Natural killer cell treated with Interleukin-12 subunit alpha and Interleukin-12 subunit beta and Interleukin-15 and Interleukin-18, amount 100 ng/mL, for 72 hours (primary cell): ENCODE measurements at regions not wholly inside any gene's neighbourhood (a gene's known extent, or its start where the extent isn't known, plus 50 kb on each side); places are given as distances from the start of the nearest gene placed in this dataset.
A peak's percentile ranks its signal among the peaks of the same experiment; 100 is the strongest.

Source experiments
- ATAC-seq, 2 donors: fragments of 150-1000 bp; cut with Tn5 transposase in 1 of 2; sonication (Bioruptor Pico), chemical (Tn5 transposase) in 1 of 2; 2 replicates each; pipeline ENCODE4 v1.10.0; 2021
- DNase-seq: peaks from one replicate; pipeline ENCODE4 v3.0.0; 2022; ENCODE audit warnings: low spot score
- H3K27ac Mint-ChIP-seq, 2 donors: 1 replicate in 1 of 2; 2 replicates in 1 of 2; pipeline ENCODE4 v1.8.0; 2022; ENCODE audit warnings: mixed read lengths in 2 of 2, mild to moderate bottlenecking in 1 of 2, moderate library complexity in 1 of 2
- H3K27me3 Mint-ChIP-seq, 2 donors: 1 replicate in 1 of 2; 2 replicates in 1 of 2; pipeline ENCODE4 v1.8.0; 2022; ENCODE audit warnings: mixed read lengths in 2 of 2
- H3K36me3 Mint-ChIP-seq: one replicate; pipeline ENCODE4 v1.8.0; 2022; ENCODE audit warnings: mixed read lengths
- H3K4me1 Mint-ChIP-seq, 2 donors: 1 replicate in 1 of 2; 2 replicates in 1 of 2; pipeline ENCODE4 v1.8.0; 2022; ENCODE audit warnings: low read depth in 2 of 2, mixed read lengths in 2 of 2, mild to moderate bottlenecking in 1 of 2
- H3K4me3 Mint-ChIP-seq: one replicate; pipeline ENCODE4 v1.8.0; 2022; ENCODE audit warnings: mixed read lengths
- H3K9me3 Mint-ChIP-seq: 2 replicates; pipeline ENCODE4 v1.8.0; 2022; ENCODE audit warnings: mixed read lengths

GRCh38 chr9:87063246-87063645 lies 115.9 kb upstream of the GAS1 start:
- Mint-ChIP-seq H3K4me3 (no peak overlapping the region), H3K27me3 (peaks cover 20 to 55% of the 10 kb centered on the region in 2 donors), H3K36me3 (no peaks in the 10 kb centered on the region), H3K4me1 (no peaks in the 10 kb centered on the region), H3K9me3 (no peaks in the 10 kb centered on the region), H3K27ac (no peak overlapping the region)
- ATAC-seq (no peak), DNase-seq (no peak)

- H3K9me3 Mint-ChIP-seq, result no peaks in the 10 kb centered on the region
- ATAC-seq, result no peak
- H3K36me3 Mint-ChIP-seq, result no peaks in the 10 kb centered on the region
- no peak overlapping the region for H3K4me3 Mint-ChIP-seq
- no peaks in the 10 kb centered on the region for H3K4me1 Mint-ChIP-seq
- no peak for DNase-seq
- H3K27ac Mint-ChIP-seq, result no peak overlapping the region
- peaks cover 18 to 54% of the 10 kb centered on the region in 2 donors for H3K27me3 Mint-ChIP-seq
These were observed 116.6 kb upstream of the GAS1 start for GRCh38 chr9:87063871-87064270.

- no peak overlapping the region for H3K4me3 Mint-ChIP-seq
- H3K9me3 Mint-ChIP-seq, result no peaks in the 10 kb centered on the region
- no peak for DNase-seq
- H3K27ac Mint-ChIP-seq, result no peak overlapping the region
- H3K4me1 Mint-ChIP-seq, result no peaks in the 10 kb centered on the region
- no peak for ATAC-seq
- H3K36me3 Mint-ChIP-seq, result no peaks in the 10 kb centered on the region
- H3K27me3 Mint-ChIP-seq, result peaks cover 15 to 54% of the 10 kb centered on the region in 2 donors
These were observed 117.0 kb upstream of the GAS1 start for GRCh38 chr9:87064311-87064710.

GRCh38 chr9:87065981-87066380 lies 118.7 kb upstream of the GAS1 start:
- Mint-ChIP-seq H3K27me3 (peaks cover 24 to 43% of the 10 kb centered on the region in 2 donors), H3K27ac (no peak overlapping the region), H3K4me3 (no peak overlapping the region), H3K4me1 (no peaks in the 10 kb centered on the region), H3K36me3 (no peaks in the 10 kb centered on the region), H3K9me3 (no peaks in the 10 kb centered on the region)
- ATAC-seq (no peak), DNase-seq (no peak)

GRCh38 chr9:87067426-87067825 lies 120.1 kb upstream of the GAS1 start:
- Mint-ChIP-seq H3K4me1 (no peaks in the 10 kb centered on the region), H3K27ac (no peak overlapping the region), H3K4me3 (no peak overlapping the region), H3K9me3 (no peaks in the 10 kb centered on the region), H3K36me3 (no peaks in the 10 kb centered on the region), H3K27me3 (peaks cover 23 to 35% of the 10 kb centered on the region in 2 donors)
- DNase-seq (no peak), ATAC-seq (no peak)

- no peaks in the 10 kb centered on the region for H3K4me1 Mint-ChIP-seq
- H3K27me3 Mint-ChIP-seq, result peaks cover 22 to 34% of the 10 kb centered on the region in 2 donors
- H3K9me3 Mint-ChIP-seq, result no peaks in the 10 kb centered on the region
- DNase-seq (no peak), ATAC-seq (no peak)
- no peaks in the 10 kb centered on the region for H3K36me3 Mint-ChIP-seq
- no peak overlapping the region for H3K4me3 Mint-ChIP-seq
- H3K27ac Mint-ChIP-seq, result no peak overlapping the region
These were observed 121.0 kb upstream of the GAS1 start for GRCh38 chr9:87068177-87068840.

GRCh38 chr9:87069690-87070089 lies 122.4 kb upstream of the GAS1 start:
- H3K9me3 Mint-ChIP-seq, result no peaks in the 10 kb centered on the region
- H3K36me3 Mint-ChIP-seq, result no peaks in the 10 kb centered on the region
- H3K4me3 Mint-ChIP-seq, result no peak overlapping the region
- ATAC-seq (no peak), DNase-seq (no peak)
- H3K27me3 Mint-ChIP-seq, result peaks cover 17 to 27% of the 10 kb centered on the region in 2 donors
- no peaks in the 10 kb centered on the region for H3K4me1 Mint-ChIP-seq
- H3K27ac Mint-ChIP-seq, result no peak overlapping the region

GRCh38 chr9:87070336-87070735 lies 123.0 kb upstream of the GAS1 start:
- Mint-ChIP-seq H3K27ac (no peak overlapping the region), H3K36me3 (no peaks in the 10 kb centered on the region), H3K4me1 (no peaks in the 10 kb centered on the region), H3K4me3 (no peak overlapping the region), H3K9me3 (no peaks in the 10 kb centered on the region), H3K27me3 (peaks cover 17 to 27% of the 10 kb centered on the region in 2 donors)
- ATAC-seq, result no peak
- DNase-seq, result no peak

GRCh38 chr9:87071473-87071872 lies 124.2 kb upstream of the GAS1 start:
- H3K27me3 Mint-ChIP-seq, result peaks cover 17 to 27% of the 10 kb centered on the region in 2 donors
- ATAC-seq (no peak), DNase-seq (no peak)

GRCh38 chr9:87073692-87074091 lies 126.4 kb upstream of the GAS1 start:
- DNase-seq (no peak), ATAC-seq (no peak)
- H3K36me3 Mint-ChIP-seq, result no peaks in the 10 kb centered on the region
- H3K9me3 Mint-ChIP-seq, result peaks cover 1% of the 10 kb centered on the region
- H3K27ac Mint-ChIP-seq, result no peak overlapping the region
- H3K4me1 Mint-ChIP-seq, result no peaks in the 10 kb centered on the region
- H3K27me3 Mint-ChIP-seq, result peaks cover 13 to 14% of the 10 kb centered on the region in 2 donors
- H3K4me3 Mint-ChIP-seq, result no peak overlapping the region

More at GRCh38 chr9:87071473-87071872, 124.2 kb upstream of the GAS1 start:
- no peaks in the 10 kb centered on the region for H3K36me3 Mint-ChIP-seq
- H3K4me1 Mint-ChIP-seq, result no peaks in the 10 kb centered on the region
- no peaks in the 10 kb centered on the region for H3K9me3 Mint-ChIP-seq
- no peak overlapping the region for H3K27ac Mint-ChIP-seq
- no peak overlapping the region for H3K4me3 Mint-ChIP-seq

- peak in 1 of 2 donors; percentile 38 for ATAC-seq
- Mint-ChIP-seq H3K27ac (no peak overlapping the region), H3K4me1 (no peaks in the 10 kb centered on the region), H3K4me3 (no peak overlapping the region), H3K27me3 (peaks cover 8 to 11% of the 10 kb centered on the region in 2 donors), H3K36me3 (no peaks in the 10 kb centered on the region), H3K9me3 (peaks cover 3% of the 10 kb centered on the region)
- no peak for DNase-seq
These were observed 128.2 kb upstream of the GAS1 start for GRCh38 chr9:87075537-87075936.

- Mint-ChIP-seq H3K36me3 (no peaks in the 10 kb centered on the region), H3K27me3 (peaks cover 4 to 14% of the 10 kb centered on the region in 2 donors), H3K9me3 (peaks cover 3% of the 10 kb centered on the region), H3K4me3 (no peak overlapping the region), H3K27ac (no peak overlapping the region), H3K4me1 (no peaks in the 10 kb centered on the region)
- ATAC-seq (no peak), DNase-seq (no peak)
These were observed 129.5 kb upstream of the GAS1 start for GRCh38 chr9:87076825-87077224.

GRCh38 chr9:87077986-87078385 lies 130.7 kb upstream of the GAS1 start:
- H3K27ac Mint-ChIP-seq, result no peak overlapping the region

GRCh38 chr9:87080512-87081264 lies 133.4 kb upstream of the GAS1 start:
- Mint-ChIP-seq H3K9me3 (peaks cover 3% of the 10 kb centered on the region), H3K36me3 (no peaks in the 10 kb centered on the region), H3K4me3 (no peak overlapping the region), H3K4me1 (no peaks in the 10 kb centered on the region), H3K27me3 (peaks cover 5 to 24% of the 10 kb centered on the region in 2 donors), H3K27ac (no peak overlapping the region)
- ATAC-seq (no peak), DNase-seq (no peak)

More at GRCh38 chr9:87077986-87078385, 130.7 kb upstream of the GAS1 start:
- H3K36me3 Mint-ChIP-seq, result no peaks in the 10 kb centered on the region
- DNase-seq (no peak), ATAC-seq (no peak)
- H3K27me3 Mint-ChIP-seq, result peaks cover 5 to 24% of the 10 kb centered on the region in 2 donors
- H3K9me3 Mint-ChIP-seq, result peaks cover 3% of the 10 kb centered on the region
- H3K4me1 Mint-ChIP-seq, result no peaks in the 10 kb centered on the region
- no peak overlapping the region for H3K4me3 Mint-ChIP-seq
